SU-DHL-6 (cell line): ENCODE measurements at regions not wholly inside any gene's neighbourhood (a gene's known extent, or its start where the extent isn't known, plus 50 kb on each side); places are given as distances from the start of the nearest gene placed in this dataset.

ENCODE experiments used
- EZH2phosphoT487 ChIP-seq: fragments of 200-600 bp; sonication (generic), shearing (Covaris generic); conservative IDR thresholded peaks from 2 replicates; pipeline ENCODE4 v1.6.1; 2018; ENCODE audit warnings: mild to moderate bottlenecking, antibody characterized with exemption, low read length, moderate library complexity, mixed read lengths
- TF ChIP-seq, protein P1 (sequence below): fragments of 200-600 bp; sonication (generic); IDR thresholded peaks from one replicate; pipeline ENCODE4 v1.5.1; 2017; ENCODE audit warnings: antibody characterized with exemption, mild to moderate bottlenecking, low read length, moderate library complexity; ENCODE audit not compliant: insufficient read depth, poor library complexity, severe bottlenecking

DNA sequence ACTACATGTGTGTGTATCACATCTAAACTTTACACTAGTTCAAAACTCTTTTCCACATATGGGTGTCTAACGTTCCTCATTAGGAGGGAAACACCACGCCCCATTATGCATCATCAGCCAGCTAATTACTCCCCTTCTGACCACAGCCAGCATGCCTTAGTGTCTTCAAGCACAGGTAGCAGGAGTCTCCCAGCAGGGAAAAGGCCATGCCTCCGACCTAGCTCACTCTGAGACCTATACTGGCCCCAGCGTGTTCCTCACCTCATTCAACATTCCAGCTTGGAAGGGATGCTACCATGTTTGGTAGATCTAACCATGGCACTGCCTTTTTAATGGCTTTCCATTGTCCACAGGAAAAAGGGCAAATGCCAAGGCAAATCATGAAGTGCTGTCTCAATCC is 66.1 kb upstream of the PRB2 start:
- TF ChIP-seq, protein P1, sequence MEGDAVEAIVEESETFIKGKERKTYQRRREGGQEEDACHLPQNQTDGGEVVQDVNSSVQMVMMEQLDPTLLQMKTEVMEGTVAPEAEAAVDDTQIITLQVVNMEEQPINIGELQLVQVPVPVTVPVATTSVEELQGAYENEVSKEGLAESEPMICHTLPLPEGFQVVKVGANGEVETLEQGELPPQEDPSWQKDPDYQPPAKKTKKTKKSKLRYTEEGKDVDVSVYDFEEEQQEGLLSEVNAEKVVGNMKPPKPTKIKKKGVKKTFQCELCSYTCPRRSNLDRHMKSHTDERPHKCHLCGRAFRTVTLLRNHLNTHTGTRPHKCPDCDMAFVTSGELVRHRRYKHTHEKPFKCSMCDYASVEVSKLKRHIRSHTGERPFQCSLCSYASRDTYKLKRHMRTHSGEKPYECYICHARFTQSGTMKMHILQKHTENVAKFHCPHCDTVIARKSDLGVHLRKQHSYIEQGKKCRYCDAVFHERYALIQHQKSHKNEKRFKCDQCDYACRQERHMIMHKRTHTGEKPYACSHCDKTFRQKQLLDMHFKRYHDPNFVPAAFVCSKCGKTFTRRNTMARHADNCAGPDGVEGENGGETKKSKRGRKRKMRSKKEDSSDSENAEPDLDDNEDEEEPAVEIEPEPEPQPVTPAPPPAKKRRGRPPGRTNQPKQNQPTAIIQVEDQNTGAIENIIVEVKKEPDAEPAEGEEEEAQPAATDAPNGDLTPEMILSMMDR, result no peak
- no peak for TF ChIP-seq EZH2phosphoT487
